Caco-2 (cell line): ENCODE measurements at regions not wholly inside any gene's neighbourhood (a gene's known extent, or its start where the extent isn't known, plus 50 kb on each side); places are given as distances from the start of the nearest gene placed in this dataset.

Experiments used
- BruUV-seq: library from RNA; stranded (reverse); fragments of 400-500 nt; replicated peaks from 2 replicates; lab custom pipeline; 2021; lab: Mats Ljungman, UMichigan
- CTCF ChIA-PET: fragments of 300-600 bp; sonication (Branson Sonifier 250); formaldehyde crosslinking; loops from one replicate; lab custom pipeline; 2022; ENCODE audit warnings: antibody characterized with exemption; lab: Charles Lee
- POLR2A ChIA-PET: fragments of 300-600 bp; sonication (Branson Sonifier 250); formaldehyde crosslinking; loops from one replicate; lab custom pipeline; 2022; ENCODE audit warnings: antibody characterized with exemption; lab: Charles Lee
- DNase-seq, 2 experiments: peaks; one replicate each; pipeline versions ENCODE4 v3.0.0 to v3.0.0-alpha.2; 2020 to 2022
- H3K27me3 ChIP-seq: replicated peaks from 2 replicates; pipeline ENCODE4 v1.6.0; 2011; ENCODE audit warnings: low read length; ENCODE audit not compliant: control insufficient read depth, insufficient read depth
- H3K36me3 ChIP-seq: 2 replicates; pipeline ENCODE4 v1.5.1; 2011; ENCODE audit warnings: low read length; ENCODE audit not compliant: control insufficient read depth, insufficient read depth
- H3K4me1 ChIP-seq: fragments of 250-450 bp; sonication (Bioruptor Pico); 2 replicates; pipeline ENCODE4 v1.5.1; 2020; ENCODE audit warnings: mild to moderate bottlenecking
- H3K4me3 ChIP-seq: 2 replicates; pipeline ENCODE4 v1.5.1; 2011; ENCODE audit warnings: low read depth, mild to moderate bottlenecking, control low read depth, low read length
- H3K9me3 ChIP-seq: fragments of 250-450 bp; sonication (Bioruptor Pico); 2 replicates; pipeline ENCODE4 v1.5.1; 2020; ENCODE audit warnings: mild to moderate bottlenecking, moderate library complexity
- H3K27ac Mint-ChIP-seq: one replicate; pipeline ENCODE4 v1.8.0; 2022; ENCODE audit warnings: mixed read lengths; ENCODE audit not compliant: unreplicated experiment
- H3K27me3 Mint-ChIP-seq: one replicate; pipeline ENCODE4 v1.8.0; 2022; ENCODE audit warnings: mixed read lengths; ENCODE audit not compliant: insufficient read depth, unreplicated experiment
- H3K36me3 Mint-ChIP-seq: one replicate; pipeline ENCODE4 v1.8.0; 2022; ENCODE audit warnings: mild to moderate bottlenecking, mixed read lengths; ENCODE audit not compliant: insufficient read depth, unreplicated experiment
- H3K4me1 Mint-ChIP-seq: one replicate; pipeline ENCODE4 v1.8.0; 2022; ENCODE audit warnings: low read depth, mixed read lengths; ENCODE audit not compliant: unreplicated experiment
- H3K4me3 Mint-ChIP-seq: one replicate; pipeline ENCODE4 v1.8.0; 2022; ENCODE audit warnings: mild to moderate bottlenecking, moderate library complexity, mixed read lengths; ENCODE audit not compliant: unreplicated experiment
- H3K9me3 Mint-ChIP-seq: one replicate; pipeline ENCODE4 v1.8.0; 2022; ENCODE audit warnings: mixed read lengths; ENCODE audit not compliant: unreplicated experiment
- CTCF ChIP-seq, 2 experiments: fragments of 200-600 bp in 1 of 2; IDR thresholded peaks; 1 replicate in 1 of 2; 2 replicates in 1 of 2; pipeline versions ENCODE4 v1.5.1 to v1.8.0; 2011 to 2022; ENCODE audit warnings: antibody characterized with exemption in 1 of 2, control low read depth in 1 of 2, inconsistent platforms in 1 of 2, low read depth in 1 of 2, low read length in 1 of 2, mild to moderate bottlenecking in 1 of 2, moderate library complexity in 1 of 2; ENCODE audit not compliant: insufficient read depth in 1 of 2, severe bottlenecking in 1 of 2, unreplicated experiment in 1 of 2
- intact Hi-C: fragments of 100-400 bp; cut with micrococcal nuclease; formaldehyde crosslinking; loops from one replicate; pipeline ENCODE4 v1.10.0; 2022; ENCODE audit not compliant: unreplicated experiment

GRCh38 chr12:126807312-126807865, 1459.6 kb upstream of the TMEM132C start:
- Mint-ChIP-seq H3K9me3 (no peaks in the 10 kb centered on the region), H3K27ac (no peak overlapping the region), H3K36me3 (no peaks in the 10 kb centered on the region), H3K4me1 (no peaks in the 10 kb centered on the region), H3K4me3 (no peak overlapping the region), H3K27me3 (peaks cover 8% of the 10 kb centered on the region)
- H3K4me1 ChIP-seq: no peaks in the 10 kb centered on the region
- intact Hi-C loops: no loop called here
- BruUV-seq: no TSS peak
- ChIA-PET CTCF (no interaction called here), POLR2A (no interaction called here)
- no peaks in the 10 kb centered on the region for H3K9me3 ChIP-seq
- no peak for TF ChIP-seq CTCF (IDR thresholded peaks at IDR 0.05; ENCODE audit: insufficient read depth in 1 of 2, low read depth in 1 of 2, low read length in 1 of 2, severe bottlenecking in 1 of 2, unreplicated experiment in 1 of 2)
- H3K4me3 ChIP-seq: no peak overlapping the region
- DNase-seq: no peak
- H3K27me3 ChIP-seq: no peaks in the 10 kb centered on the region
- H3K36me3 ChIP-seq: no peaks in the 10 kb centered on the region

GRCh38 chr12:126811391-126811790, 1455.6 kb upstream of the TMEM132C start:
- no peak overlapping the region for H3K4me3 Mint-ChIP-seq
- Histone ChIP-seq H3K4me3 (no peak overlapping the region), H3K9me3 (no peaks in the 10 kb centered on the region), H3K36me3 (no peaks in the 10 kb centered on the region), H3K27me3 (no peaks in the 10 kb centered on the region), H3K4me1 (no peaks in the 10 kb centered on the region)
- no peak for TF ChIP-seq CTCF (IDR thresholded peaks at IDR 0.05; ENCODE audit: insufficient read depth in 1 of 2, low read depth in 1 of 2, low read length in 1 of 2, severe bottlenecking in 1 of 2, unreplicated experiment in 1 of 2)
- POLR2A ChIA-PET: no interaction called here
- H3K9me3 Mint-ChIP-seq: peaks cover 10% of the 10 kb centered on the region
- no peaks in the 10 kb centered on the region for H3K36me3 Mint-ChIP-seq
- CTCF ChIA-PET: no interaction called here
- no peak overlapping the region for H3K27ac Mint-ChIP-seq
- no peaks in the 10 kb centered on the region for H3K4me1 Mint-ChIP-seq
- intact Hi-C loops: no loop called here
- BruUV-seq: no TSS peak
- DNase-seq: no peak
- H3K27me3 Mint-ChIP-seq: peaks cover 8% of the 10 kb centered on the region

GRCh38 chr12:126819554-126819953, 1447.4 kb upstream of the TMEM132C start:
- intact Hi-C loops: no loop called here
- no peaks in the 10 kb centered on the region; the same call in 1 of the 2 replicates for H3K9me3 ChIP-seq
- POLR2A ChIA-PET: no interaction called here
- H3K4me1 Mint-ChIP-seq: no peaks in the 10 kb centered on the region
- no peaks in the 10 kb centered on the region for H3K4me1 ChIP-seq
- no TSS peak for BruUV-seq
- TF ChIP-seq CTCF (IDR thresholded peaks at IDR 0.05; ENCODE audit: insufficient read depth in 1 of 2, low read depth in 1 of 2, low read length in 1 of 2, severe bottlenecking in 1 of 2, unreplicated experiment in 1 of 2): no peak
- H3K36me3 ChIP-seq: no peaks in the 10 kb centered on the region
- no peak overlapping the region for H3K27ac Mint-ChIP-seq
- no peak for DNase-seq
- H3K27me3 ChIP-seq: no peaks in the 10 kb centered on the region
- CTCF ChIA-PET: no interaction called here
- H3K36me3 Mint-ChIP-seq: no peaks in the 10 kb centered on the region
- no peak overlapping the region for H3K4me3 ChIP-seq
- H3K4me3 Mint-ChIP-seq: no peak overlapping the region
- H3K27me3 Mint-ChIP-seq: no peaks in the 10 kb centered on the region
- peaks cover 30% of the 10 kb centered on the region for H3K9me3 Mint-ChIP-seq
